DOHH2 (cell line): ENCODE measurements at regions not wholly inside any gene's neighbourhood (a gene's known extent, or its start where the extent isn't known, plus 50 kb on each side); places are given as distances from the start of the nearest gene placed in this dataset.

Experiments used
- CTCF ChIP-seq: fragments of 200-600 bp; sonication (generic); IDR thresholded peaks from one replicate; pipeline ENCODE4 v1.5.1; 2014; ENCODE audit warnings: antibody characterized with exemption, mild to moderate bottlenecking, low read depth, low read length; ENCODE audit not compliant: poor library complexity, severe bottlenecking
- EZH2phosphoT487 ChIP-seq: fragments of 200-600 bp; sonication (generic); IDR thresholded peaks from 2 replicates; pipeline ENCODE4 v1.6.1; 2017; ENCODE audit warnings: borderline replicate concordance, mild to moderate bottlenecking, antibody characterized with exemption, low read length, moderate library complexity, mixed read lengths

- TF ChIP-seq CTCF (no peak), EZH2phosphoT487 (no peak)
Observed at GRCh38 chr17:72193391-72194106, 72.7 kb downstream of the SOX9 start.
